Activated naive CD8-positive, alpha-beta T cell treated with anti-CD3 and anti-CD28 coated beads for 36 hours (primary cell): ENCODE measurements at regions not wholly inside any gene's neighbourhood (a gene's known extent, or its start where the extent isn't known, plus 50 kb on each side); places are given as distances from the start of the nearest gene placed in this dataset.

Source experiments
- DNase-seq: peaks from one replicate; pipeline ENCODE4 v3.0.0; 2021
- H3K27ac Mint-ChIP-seq: one replicate; pipeline ENCODE4 v1.8.0; 2022; ENCODE audit warnings: mild to moderate bottlenecking, moderate library complexity, mixed read lengths
- H3K27me3 Mint-ChIP-seq: one replicate; pipeline ENCODE4 v1.8.0; 2022; ENCODE audit warnings: mild to moderate bottlenecking, mixed read lengths
- H3K36me3 Mint-ChIP-seq: one replicate; pipeline ENCODE4 v1.8.0; 2021; ENCODE audit warnings: mild to moderate bottlenecking, mixed read lengths
- H3K4me1 Mint-ChIP-seq: one replicate; pipeline ENCODE4 v1.8.0; 2021; ENCODE audit warnings: mixed read lengths
- H3K4me3 Mint-ChIP-seq: one replicate; pipeline ENCODE4 v1.8.0; 2022; ENCODE audit warnings: mild to moderate bottlenecking, moderate library complexity, mixed read lengths
- H3K9me3 Mint-ChIP-seq: one replicate; pipeline ENCODE4 v1.8.0; 2022; ENCODE audit warnings: mixed read lengths

- Mint-ChIP-seq H3K27ac (no peak overlapping the region), H3K4me1 (no peaks in the 10 kb centered on the region), H3K4me3 (no peak overlapping the region), H3K36me3 (no peaks in the 10 kb centered on the region), H3K9me3 (no peaks in the 10 kb centered on the region), H3K27me3 (no peaks in the 10 kb centered on the region)
- no peak for DNase-seq
These were observed 68.1 kb upstream of the SPRED2 start for GRCh38 chr2:65500310-65501040.

- Mint-ChIP-seq H3K4me3 (no peak overlapping the region), H3K27me3 (peaks cover 6% of the 10 kb centered on the region)
- no peak for DNase-seq
These were observed 66.8 kb upstream of the SPRED2 start for GRCh38 chr2:65499216-65499615.

DNA sequence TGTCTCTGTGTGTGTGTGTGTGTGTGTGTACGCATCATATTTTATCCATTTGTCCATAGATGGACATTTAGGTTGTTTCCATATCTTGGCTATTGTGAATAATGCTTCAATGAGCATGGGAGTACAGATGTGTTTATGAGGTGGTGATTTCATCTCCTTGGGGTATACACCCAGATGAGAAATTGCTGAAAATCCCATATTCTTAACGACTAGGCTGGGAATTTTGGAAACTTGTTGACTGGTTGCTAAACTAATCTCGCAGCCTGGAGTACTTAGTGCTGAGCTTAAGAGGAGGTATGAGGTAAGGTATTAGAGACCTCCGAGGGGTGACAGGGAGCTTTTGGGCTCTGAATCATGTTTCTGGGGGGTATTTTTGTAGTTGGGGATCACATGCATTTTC, 66.0 kb upstream of the SPRED2 start:
- no peaks in the 10 kb centered on the region for H3K36me3 Mint-ChIP-seq
- H3K9me3 Mint-ChIP-seq, result no peaks in the 10 kb centered on the region
- H3K27ac Mint-ChIP-seq, result no peak overlapping the region
- H3K27me3 Mint-ChIP-seq, result peaks cover 6% of the 10 kb centered on the region
- H3K4me3 Mint-ChIP-seq, result no peak overlapping the region
- no peak for DNase-seq
- H3K4me1 Mint-ChIP-seq, result no peaks in the 10 kb centered on the region

More at GRCh38 chr2:65499216-65499615, 66.8 kb upstream of the SPRED2 start:
- no peak overlapping the region for H3K27ac Mint-ChIP-seq
- H3K9me3 Mint-ChIP-seq, result no peaks in the 10 kb centered on the region
- no peaks in the 10 kb centered on the region for H3K36me3 Mint-ChIP-seq
- no peaks in the 10 kb centered on the region for H3K4me1 Mint-ChIP-seq

- Mint-ChIP-seq H3K4me1 (no peaks in the 10 kb centered on the region), H3K27me3 (peaks cover 10% of the 10 kb centered on the region), H3K36me3 (no peaks in the 10 kb centered on the region), H3K9me3 (no peaks in the 10 kb centered on the region), H3K27ac (no peak overlapping the region), H3K4me3 (no peak overlapping the region)
- no peak for DNase-seq
These were observed 63.0 kb upstream of the SPRED2 start for GRCh38 chr2:65495251-65495877.

- Mint-ChIP-seq H3K36me3 (no peaks in the 10 kb centered on the region), H3K4me3 (no peak overlapping the region), H3K27ac (no peak overlapping the region), H3K27me3 (peaks cover 10% of the 10 kb centered on the region), H3K4me1 (no peaks in the 10 kb centered on the region), H3K9me3 (no peaks in the 10 kb centered on the region)
- DNase-seq, result no peak
These were observed 61.7 kb upstream of the SPRED2 start for GRCh38 chr2:65494078-65494477.

DNA sequence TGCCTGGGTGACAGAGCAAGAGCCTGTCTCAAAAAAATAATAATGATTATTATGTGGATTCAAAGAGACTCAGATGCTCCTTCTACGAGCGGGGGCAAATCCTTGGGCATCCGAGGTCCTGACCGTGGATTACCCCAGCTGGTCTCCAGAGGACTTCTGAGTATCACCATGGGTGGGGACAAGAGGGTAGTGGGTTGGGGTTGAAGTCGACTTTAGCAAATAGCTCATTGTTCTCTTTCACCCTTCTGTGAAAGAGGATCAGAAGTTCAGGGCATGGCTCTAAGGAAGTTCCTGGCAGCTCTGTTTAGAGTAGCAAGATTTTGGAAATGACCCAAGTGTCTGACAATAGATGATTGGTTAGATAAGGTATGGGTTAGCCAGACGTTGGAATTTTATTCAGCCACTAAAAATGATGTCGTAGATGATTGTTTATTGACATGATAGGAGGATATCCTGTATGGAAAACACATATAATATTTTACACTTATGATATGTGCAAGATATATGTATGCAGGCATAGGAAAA, 59.0 kb upstream of the SPRED2 start:
- Mint-ChIP-seq H3K9me3 (peaks cover 10% of the 10 kb centered on the region), H3K36me3 (peaks cover 3% of the 10 kb centered on the region), H3K4me3 (no peak overlapping the region), H3K27me3 (peaks cover 10% of the 10 kb centered on the region), H3K4me1 (no peaks in the 10 kb centered on the region), H3K27ac (no peak overlapping the region)
- DNase-seq, result no peak

DNA sequence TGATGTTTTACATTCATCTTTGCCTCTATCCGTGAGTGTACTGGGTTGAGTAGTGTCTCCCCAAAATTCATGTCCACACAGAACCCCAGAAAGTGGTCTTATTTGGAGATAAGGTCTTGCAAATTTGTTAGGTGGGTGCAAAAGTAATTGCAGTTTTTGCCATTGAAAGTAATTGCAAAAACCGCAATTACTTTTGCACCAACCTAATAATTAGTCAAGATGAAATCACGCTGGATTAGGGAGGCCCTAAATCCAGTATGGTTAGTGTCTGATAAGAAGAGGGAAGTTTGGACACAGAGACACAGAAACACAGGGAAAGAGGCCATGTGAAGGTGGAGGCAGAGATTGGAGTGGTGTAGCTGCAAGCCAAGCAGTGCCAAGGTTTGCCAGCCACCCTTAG, 57.8 kb upstream of the SPRED2 start:
- H3K4me3 Mint-ChIP-seq, result no peak overlapping the region
- no peaks in the 10 kb centered on the region for H3K4me1 Mint-ChIP-seq
- H3K36me3 Mint-ChIP-seq, result peaks cover 3% of the 10 kb centered on the region
- peaks cover 10% of the 10 kb centered on the region for H3K9me3 Mint-ChIP-seq
- DNase-seq, result no peak
- peaks cover 7% of the 10 kb centered on the region for H3K27me3 Mint-ChIP-seq
- H3K27ac Mint-ChIP-seq, result no peak overlapping the region

GRCh38 chr2:65489269-65489668, 56.9 kb upstream of the SPRED2 start:
- no peak for DNase-seq
- Mint-ChIP-seq H3K4me3 (no peak overlapping the region), H3K36me3 (peaks cover 3% of the 10 kb centered on the region), H3K27me3 (peaks cover 3% of the 10 kb centered on the region), H3K27ac (no peak overlapping the region), H3K9me3 (peaks cover 10% of the 10 kb centered on the region), H3K4me1 (no peaks in the 10 kb centered on the region)

- Mint-ChIP-seq H3K4me3 (no peak overlapping the region), H3K4me1 (no peaks in the 10 kb centered on the region), H3K36me3 (peaks cover 3% of the 10 kb centered on the region), H3K27ac (no peak overlapping the region), H3K27me3 (peaks cover 3% of the 10 kb centered on the region), H3K9me3 (peaks cover 10% of the 10 kb centered on the region)
- no peak for DNase-seq
These were observed 56.1 kb upstream of the SPRED2 start for GRCh38 chr2:65488527-65488926.

DNA sequence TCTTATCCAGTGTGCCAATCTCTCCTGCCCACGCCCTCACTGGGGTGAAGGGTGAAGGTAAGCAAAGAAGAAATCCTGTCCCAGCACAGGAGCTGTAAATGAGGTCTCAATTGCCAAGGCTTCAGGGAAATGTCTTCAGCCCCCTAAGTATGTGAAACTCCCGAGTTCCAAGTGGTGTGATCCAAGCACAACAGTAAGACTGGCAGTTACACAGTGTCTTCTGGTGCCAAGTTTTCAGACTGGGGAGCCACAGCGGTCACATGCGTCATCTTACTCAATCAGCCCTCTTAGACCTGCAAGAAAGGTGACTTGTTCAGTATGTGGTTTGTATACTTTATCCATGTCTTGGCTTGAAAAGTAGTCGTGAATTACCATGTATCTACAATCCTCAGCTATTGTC, 55.0 kb upstream of the SPRED2 start:
- Mint-ChIP-seq H3K27me3 (peaks cover 3% of the 10 kb centered on the region), H3K4me3 (no peak overlapping the region), H3K36me3 (peaks cover 3% of the 10 kb centered on the region), H3K27ac (no peak overlapping the region), H3K4me1 (no peaks in the 10 kb centered on the region), H3K9me3 (peaks cover 10% of the 10 kb centered on the region)
- DNase-seq, result no peak

DNA sequence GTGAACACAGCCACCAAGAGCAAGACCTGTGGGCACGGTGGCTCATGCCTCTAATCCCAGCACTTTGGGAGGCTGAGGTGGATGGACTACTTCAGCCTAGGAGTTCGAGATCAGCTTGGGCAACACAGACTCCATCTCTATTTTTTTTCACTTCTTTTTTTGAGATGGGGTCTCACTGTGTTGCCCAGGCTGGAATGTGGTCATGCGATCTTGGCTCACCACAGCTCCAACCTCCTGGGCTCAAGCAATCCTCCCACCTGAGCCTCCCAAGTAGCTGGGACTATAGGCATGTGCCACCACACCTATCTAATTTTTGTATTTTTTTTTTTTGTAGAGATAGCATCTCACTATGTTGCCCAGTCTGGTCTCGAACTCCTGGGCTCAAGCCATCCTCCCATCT, 54.4 kb upstream of the SPRED2 start:
- no peak for DNase-seq
- H3K4me3 Mint-ChIP-seq, result no peak overlapping the region
- H3K9me3 Mint-ChIP-seq, result peaks cover 10% of the 10 kb centered on the region
- no peaks in the 10 kb centered on the region for H3K4me1 Mint-ChIP-seq
- peaks cover 3% of the 10 kb centered on the region for H3K27me3 Mint-ChIP-seq
- H3K27ac Mint-ChIP-seq, result no peak overlapping the region
- peaks cover 3% of the 10 kb centered on the region for H3K36me3 Mint-ChIP-seq

DNA sequence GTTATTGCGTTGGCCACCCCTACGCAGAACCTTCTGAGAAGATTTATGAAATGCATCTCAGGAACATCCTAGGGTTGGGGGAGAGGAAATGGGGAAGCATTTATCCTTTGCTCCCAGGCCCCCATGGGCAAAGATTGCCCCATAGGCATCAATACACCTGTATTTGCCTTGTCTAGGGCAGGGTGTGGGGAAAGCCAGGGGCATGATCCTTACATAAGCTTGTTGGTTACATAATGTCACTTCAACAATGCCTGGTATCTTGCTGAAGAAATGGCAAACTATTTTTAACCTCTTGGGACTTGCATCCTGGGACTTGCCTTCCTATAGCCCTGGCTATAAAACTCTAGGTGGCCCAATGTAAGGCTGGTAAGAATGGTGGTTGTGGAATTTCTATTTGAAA, 53.9 kb upstream of the SPRED2 start:
- Mint-ChIP-seq H3K36me3 (peaks cover 3% of the 10 kb centered on the region), H3K4me3 (no peak overlapping the region), H3K27ac (no peak overlapping the region), H3K9me3 (peaks cover 10% of the 10 kb centered on the region), H3K27me3 (no peaks in the 10 kb centered on the region), H3K4me1 (no peaks in the 10 kb centered on the region)
- DNase-seq, result no peak

- H3K4me3 Mint-ChIP-seq, result no peak overlapping the region
- H3K4me1 Mint-ChIP-seq, result no peaks in the 10 kb centered on the region
- peaks cover 3% of the 10 kb centered on the region for H3K36me3 Mint-ChIP-seq
- peaks cover 10% of the 10 kb centered on the region for H3K9me3 Mint-ChIP-seq
- no peak for DNase-seq
- no peaks in the 10 kb centered on the region for H3K27me3 Mint-ChIP-seq
- H3K27ac Mint-ChIP-seq, result no peak overlapping the region
These were observed 53.4 kb upstream of the SPRED2 start for GRCh38 chr2:65485839-65486238.

DNA sequence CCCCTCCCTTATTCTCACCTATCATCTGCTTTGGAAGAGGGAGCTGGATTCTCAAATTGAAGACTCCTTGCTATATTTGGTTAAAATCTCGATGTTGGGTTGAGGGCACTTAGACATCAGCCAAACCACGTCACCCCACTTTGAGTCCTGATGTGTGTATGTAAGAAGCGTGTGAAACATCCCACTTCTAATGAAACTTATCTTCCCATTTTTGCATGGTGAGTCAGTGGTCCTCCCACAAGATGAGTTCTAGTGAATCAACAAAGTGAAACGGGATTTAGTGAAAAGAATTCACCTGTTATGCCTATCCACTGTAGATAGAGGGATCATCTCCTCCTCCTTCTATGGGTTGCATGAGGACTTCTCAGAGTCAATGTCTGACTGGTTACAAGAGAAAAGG, 51.4 kb upstream of the SPRED2 start:
- Mint-ChIP-seq H3K4me1 (no peaks in the 10 kb centered on the region), H3K9me3 (peaks cover 10% of the 10 kb centered on the region), H3K4me3 (no peak overlapping the region), H3K36me3 (peaks cover 3% of the 10 kb centered on the region), H3K27ac (no peak overlapping the region), H3K27me3 (no peaks in the 10 kb centered on the region)
- DNase-seq, result no peak

DNA sequence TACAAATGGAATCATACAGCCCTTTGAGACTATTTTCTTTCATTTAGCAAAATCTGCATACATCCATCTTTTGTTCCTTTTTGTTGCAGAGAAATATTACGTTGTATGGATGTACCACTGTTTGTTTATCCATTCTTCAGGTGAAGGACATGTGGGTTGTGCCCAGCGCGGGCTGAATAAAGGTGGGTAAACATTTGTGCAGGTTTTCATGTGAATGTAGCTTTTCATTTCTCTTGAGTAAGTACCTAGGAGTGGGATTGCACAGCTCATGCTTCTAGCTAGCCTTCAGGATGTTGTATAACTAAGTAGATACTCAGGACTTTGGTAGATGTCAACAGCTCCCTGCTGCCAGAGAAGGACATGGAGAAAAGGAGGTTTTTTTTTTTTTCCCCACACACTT, 50.6 kb upstream of the SPRED2 start:
- Mint-ChIP-seq H3K4me1 (no peaks in the 10 kb centered on the region), H3K27ac (no peak overlapping the region), H3K36me3 (no peaks in the 10 kb centered on the region), H3K4me3 (no peak overlapping the region), H3K27me3 (no peaks in the 10 kb centered on the region), H3K9me3 (peaks cover 3% of the 10 kb centered on the region)
- no peak for DNase-seq
